ENCODE measurements at regions not wholly inside any gene's neighbourhood (a gene's known extent, or its start where the extent isn't known, plus 50 kb on each side); places are given as distances from the start of the nearest gene placed in this dataset.

GRCh38 chr5:18354828-18355227, 720.6 kb downstream of the TAF11L14 start (continued):
- TF ChIP-seq NR2C1 (IDR thresholded peaks at IDR 0.05) (no peak), NR2C1 (tag; IDR thresholded peaks at IDR 0.05) (no peak)

DNA sequence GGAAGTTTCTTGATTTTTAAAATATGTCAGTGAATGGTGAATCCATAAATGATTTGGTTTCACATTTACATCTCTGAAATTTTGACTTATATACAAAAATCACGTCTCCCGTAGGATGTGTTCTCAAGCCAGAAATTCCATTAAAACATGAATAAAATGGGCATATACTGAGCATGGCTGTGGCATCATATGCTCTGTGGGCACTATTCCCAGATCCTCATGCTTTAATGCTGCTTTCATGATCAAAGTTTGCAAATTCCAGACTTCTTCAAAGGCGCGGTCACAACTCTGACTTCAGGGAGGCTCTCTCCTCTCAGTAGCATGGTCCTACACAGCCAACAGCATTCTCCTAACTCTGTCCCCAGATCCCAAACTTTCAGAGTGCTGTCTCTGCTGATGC, 723.2 kb downstream of the TAF11L14 start:
- Histone ChIP-seq H4K20me1 (replicated peaks; ENCODE audit: control insufficient read depth, insufficient read depth, low read length) (no peaks in the 10 kb centered on the region), H3K4me3 (no peak overlapping the region), H2AFZ (ENCODE audit: low read depth, low read length) (no peak overlapping the region), H3K79me2 (ENCODE audit: control insufficient read depth, insufficient read depth, low read length) (no peaks in the 10 kb centered on the region), H3K27ac (ENCODE audit: extremely low read depth, low read depth, low read length) (no peak overlapping the region), H3K36me3 (ENCODE audit: control insufficient read depth, insufficient read depth, low read length) (no peaks in the 10 kb centered on the region), H3K9ac (ENCODE audit: insufficient read depth in 1 of 2, low read depth in 2 of 2, low read length in 2 of 2) (no peak overlapping the region), H3K4me1 (replicated peaks in 1 of 2; ENCODE audit: control insufficient read depth in 2 of 2, insufficient read depth in 2 of 2, low read length in 2 of 2) (no peaks in the 10 kb centered on the region), H3K27me3 (ENCODE audit: control insufficient read depth in 2 of 2, insufficient read depth in 2 of 2, low read length in 2 of 2) (no peaks in the 10 kb centered on the region), H3K4me2 (ENCODE audit: insufficient read depth, low read length) (no peak overlapping the region), H3K9me1 (ENCODE audit: control insufficient read depth, insufficient read depth, low read length) (no peaks in the 10 kb centered on the region), H3K9me3 (replicated peaks; ENCODE audit: control insufficient read depth, insufficient read depth, low read depth, low read length) (no peaks in the 10 kb centered on the region)
- in situ Hi-C loops (cut with MboI): no loop called here
- TF ChIP-seq POLR2G (IDR thresholded peaks at IDR 0.05; ENCODE audit: low read depth, low read length) (no peak), ZNF175 (CRISPR knock-in tag; IDR thresholded peaks at IDR 0.05; ENCODE audit: low read depth) (no peak), ELF2 (CRISPR knock-in tag; IDR thresholded peaks at IDR 0.05) (no peak), LARP7 (IDR thresholded peaks at IDR 0.05) (no peak), NFE2 (IDR thresholded peaks at IDR 0.05; ENCODE audit: low read depth) (no peak), TCF3 (CRISPR knock-in tag; IDR thresholded peaks at IDR 0.05) (no peak), NCOR1 (IDR thresholded peaks at IDR 0.05) (no peak), TSC22D4 (tag; IDR thresholded peaks at IDR 0.05) (no peak), MBD2 (IDR thresholded peaks at IDR 0.05; ENCODE audit: borderline replicate concordance, low read depth) (no peak), NKRF (IDR thresholded peaks at IDR 0.05; ENCODE audit: borderline replicate concordance) (no peak), ZNF232 (CRISPR knock-in tag; IDR thresholded peaks at IDR 0.05) (no peak), ZFP30 (CRISPR knock-in tag; IDR thresholded peaks at IDR 0.05; ENCODE audit: borderline replicate concordance) (no peak), FIP1L1 (IDR thresholded peaks at IDR 0.05; ENCODE audit: low read depth, low read length, poor library complexity, severe bottlenecking) (no peak)
- TF ChIP-seq, protein P1, sequence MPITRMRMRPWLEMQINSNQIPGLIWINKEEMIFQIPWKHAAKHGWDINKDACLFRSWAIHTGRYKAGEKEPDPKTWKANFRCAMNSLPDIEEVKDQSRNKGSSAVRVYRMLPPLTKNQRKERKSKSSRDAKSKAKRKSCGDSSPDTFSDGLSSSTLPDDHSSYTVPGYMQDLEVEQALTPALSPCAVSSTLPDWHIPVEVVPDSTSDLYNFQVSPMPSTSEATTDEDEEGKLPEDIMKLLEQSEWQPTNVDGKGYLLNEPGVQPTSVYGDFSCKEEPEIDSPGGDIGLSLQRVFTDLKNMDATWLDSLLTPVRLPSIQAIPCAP (CRISPR knock-in tag; IDR thresholded peaks at IDR 0.05; ENCODE audit: borderline replicate concordance): no peak
- TF ChIP-seq, protein P2, sequence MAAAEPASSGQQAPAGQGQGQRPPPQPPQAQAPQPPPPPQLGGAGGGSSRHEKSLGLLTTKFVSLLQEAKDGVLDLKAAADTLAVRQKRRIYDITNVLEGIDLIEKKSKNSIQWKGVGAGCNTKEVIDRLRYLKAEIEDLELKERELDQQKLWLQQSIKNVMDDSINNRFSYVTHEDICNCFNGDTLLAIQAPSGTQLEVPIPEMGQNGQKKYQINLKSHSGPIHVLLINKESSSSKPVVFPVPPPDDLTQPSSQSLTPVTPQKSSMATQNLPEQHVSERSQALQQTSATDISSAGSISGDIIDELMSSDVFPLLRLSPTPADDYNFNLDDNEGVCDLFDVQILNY (CRISPR knock-in tag; IDR thresholded peaks at IDR 0.05): no peak
- intact Hi-C loops (cut with micrococcal nuclease): no loop called here
- DNase-seq (ENCODE audit: extremely low read depth in 1 of 4, low spot score in 3 of 4): no peak
- BruUV-seq (replicated peaks): no TSS peak
- ChIA-PET CTCF (ENCODE audit: low intra/inter-chr PET ratio) (no interaction called here), POLR2A (no interaction called here)
- no peak for FAIRE-seq
- no peak for ATAC-seq
- 0% methylated on average over 4 of the region's 4 CpGs for WGBS (ENCODE audit: insufficient coverage, low coverage, missing lambda C conversion rate)
